HG03095 (cell line): ENCODE measurements at regions not wholly inside any gene's neighbourhood (a gene's known extent, or its start where the extent isn't known, plus 50 kb on each side); places are given as distances from the start of the nearest gene placed in this dataset.

Experiments
- ATAC-seq: cut with Tn5 transposase; IDR thresholded peaks from one replicate; pipeline ENCODE4 v1.9.1; 2021; ENCODE audit warnings: moderate library complexity; ENCODE audit not compliant: unreplicated experiment

DNA sequence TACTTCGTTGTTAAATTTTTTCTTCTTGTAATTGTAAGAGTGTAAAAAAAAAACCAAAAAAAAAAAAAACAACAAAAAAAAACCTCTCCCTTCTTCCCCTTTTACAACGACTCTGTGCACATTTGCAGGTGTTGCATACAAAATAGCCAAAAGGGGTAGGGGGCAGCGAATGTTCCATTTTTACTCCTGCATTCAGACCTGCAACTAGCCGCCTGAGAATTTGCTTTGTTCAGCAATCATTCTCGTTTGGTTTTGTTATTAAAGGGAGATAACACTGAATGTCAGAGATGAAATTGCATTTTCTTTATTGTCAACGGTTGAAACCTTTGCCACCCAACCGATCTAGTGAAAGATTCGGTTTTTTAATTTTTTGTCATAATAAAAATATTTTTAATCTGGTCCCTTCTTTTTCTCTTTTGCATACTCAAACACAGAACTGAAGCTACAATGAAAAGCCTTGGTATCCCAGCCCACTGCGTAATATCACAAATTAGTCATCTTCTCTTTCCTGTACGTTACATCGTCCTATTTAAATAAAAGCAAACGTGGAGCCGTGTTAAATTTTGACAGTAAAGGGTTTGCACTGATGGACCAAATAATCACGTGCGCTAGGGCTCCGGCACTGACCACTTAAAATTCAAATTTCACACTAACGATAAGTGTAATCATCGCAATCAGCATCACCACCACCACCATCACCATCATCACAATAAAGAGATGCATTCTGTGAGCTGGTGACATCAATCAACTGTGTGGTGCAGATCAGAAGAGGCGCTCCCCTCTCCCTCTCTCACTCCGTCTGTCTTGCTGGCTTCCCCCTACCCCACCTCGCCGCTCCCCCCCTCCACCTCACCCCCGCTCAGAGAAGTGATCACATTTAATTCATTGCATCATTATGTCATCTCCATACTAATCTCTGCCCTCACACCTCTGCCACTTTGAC, 406.2 kb upstream of the PSMD7 start:
- no peak for ATAC-seq

DNA sequence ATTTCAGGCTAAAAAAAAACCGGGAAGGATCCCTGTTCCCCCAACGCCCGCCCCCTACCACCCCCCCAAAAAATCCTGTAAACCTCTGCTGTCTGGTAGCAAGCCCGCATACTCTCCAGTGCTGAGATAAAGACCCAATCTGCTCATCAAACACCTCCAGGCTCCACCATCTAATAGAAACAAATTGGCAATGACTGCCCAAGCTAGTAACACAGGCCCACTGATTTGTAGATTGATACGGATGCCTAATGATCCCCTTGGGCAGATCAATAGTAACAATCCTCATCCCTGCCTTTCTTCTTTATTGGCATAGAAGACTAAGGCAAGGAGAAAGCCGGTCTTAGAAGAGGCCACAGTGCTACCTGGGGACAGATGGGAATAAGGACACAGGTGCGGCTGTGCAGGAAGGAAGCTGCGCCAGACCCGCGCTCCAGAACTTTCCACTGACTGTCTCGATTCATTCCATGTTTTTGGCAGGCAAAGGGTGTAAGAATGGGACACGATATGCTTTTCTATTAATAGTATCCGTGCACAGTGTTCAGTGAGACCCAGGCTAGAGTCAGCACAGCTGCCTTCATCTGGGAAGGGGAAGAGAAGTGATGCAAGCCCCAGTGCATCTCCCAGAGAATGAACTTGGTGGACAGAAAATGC, 407.6 kb upstream of the PSMD7 start:
- ATAC-seq = no peak

DNA sequence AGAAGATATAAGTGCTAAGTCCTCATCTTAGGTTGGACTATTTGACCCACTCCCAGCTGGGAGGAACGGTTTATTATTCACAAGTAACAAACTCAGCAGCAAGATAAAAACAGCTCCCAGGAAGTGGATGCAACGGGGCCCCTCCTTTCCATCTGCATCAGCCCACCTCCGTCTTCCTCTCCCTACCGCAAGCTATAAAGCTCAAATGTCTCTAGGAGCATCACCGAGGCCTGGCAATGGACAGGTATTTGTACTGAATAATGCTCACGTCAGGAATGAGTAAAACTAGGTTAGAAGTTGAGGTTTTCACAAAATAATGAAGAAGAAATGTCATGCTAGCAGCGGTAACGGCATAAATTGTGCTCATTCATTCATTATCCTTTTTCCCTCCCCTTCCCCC, 408.7 kb upstream of the PSMD7 start:
- no peak for ATAC-seq

DNA sequence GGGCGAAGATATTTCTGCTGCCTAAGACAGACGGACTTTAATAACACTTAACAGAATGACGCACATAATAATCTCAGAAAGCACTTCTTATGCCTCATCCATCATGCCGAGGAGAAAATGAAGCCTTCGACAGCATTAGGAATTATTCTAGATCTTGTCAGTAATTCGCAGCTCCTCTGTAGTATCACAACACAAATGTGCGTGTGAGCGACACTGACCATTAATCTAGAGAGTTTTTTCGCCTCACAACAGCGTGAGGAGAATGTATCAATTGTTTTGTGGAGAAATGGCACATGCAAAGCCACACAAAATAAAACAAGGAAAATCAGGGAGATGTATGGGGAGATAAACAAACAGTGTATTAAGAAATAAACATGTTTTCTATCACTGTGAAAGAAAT, 410.2 kb upstream of the PSMD7 start:
- no peak for ATAC-seq

DNA sequence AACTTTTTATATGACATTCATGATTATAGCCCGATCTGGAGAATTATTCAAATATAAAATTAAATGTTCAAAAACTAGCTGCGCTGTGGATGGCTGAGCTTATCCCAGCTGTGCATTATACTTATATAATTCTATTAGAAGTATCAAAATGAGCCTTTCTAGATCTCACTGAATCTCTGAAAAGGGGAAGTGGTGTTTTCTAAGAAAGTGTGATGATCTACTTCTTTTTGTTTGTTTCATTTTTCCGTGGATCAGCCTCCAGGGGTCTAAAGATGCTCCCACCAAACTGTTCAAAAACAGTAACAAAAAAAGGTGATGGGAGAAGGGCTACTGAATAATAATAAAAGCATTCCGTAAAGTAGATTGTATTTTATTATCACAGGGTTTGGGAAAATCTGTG, 411.3 kb upstream of the PSMD7 start:
- no peak for ATAC-seq

DNA sequence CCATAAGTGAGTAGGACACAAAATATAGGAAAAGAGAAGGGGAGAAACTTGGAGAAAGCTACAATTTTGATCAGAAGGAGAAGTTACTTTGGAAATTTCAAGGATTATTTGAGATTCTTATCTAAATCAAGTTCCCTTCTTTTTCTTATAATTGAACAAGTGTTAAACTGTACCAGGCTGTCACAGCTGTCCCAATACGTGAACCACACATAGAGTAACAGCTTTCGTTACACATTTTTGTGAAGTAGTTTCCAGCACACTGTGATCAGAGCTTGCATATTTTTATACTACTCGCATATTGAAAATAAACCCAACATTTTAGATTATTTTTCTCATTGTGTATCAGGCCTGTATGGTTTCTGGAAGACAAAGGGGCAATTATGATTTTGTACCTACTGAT, 412.8 kb upstream of the PSMD7 start:
- no peak for ATAC-seq

DNA sequence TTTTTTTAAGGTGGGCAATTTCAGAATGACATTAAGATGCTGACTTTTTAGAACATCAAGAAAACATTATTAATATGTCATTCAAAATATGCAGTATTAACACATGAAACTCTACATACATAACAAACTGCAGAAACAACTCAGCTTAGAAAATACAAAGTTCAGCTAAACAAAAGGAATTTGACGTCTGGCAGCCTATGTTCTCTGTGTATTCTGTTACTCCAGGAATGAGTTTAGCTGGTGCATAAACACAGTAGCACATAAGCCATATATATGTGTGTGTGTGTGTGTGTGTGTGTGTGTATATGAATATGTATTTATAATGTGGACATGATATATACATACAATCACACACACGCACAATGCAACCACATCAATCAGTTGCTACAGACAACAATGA, 413.5 kb upstream of the PSMD7 start:
- ATAC-seq = no peak

DNA sequence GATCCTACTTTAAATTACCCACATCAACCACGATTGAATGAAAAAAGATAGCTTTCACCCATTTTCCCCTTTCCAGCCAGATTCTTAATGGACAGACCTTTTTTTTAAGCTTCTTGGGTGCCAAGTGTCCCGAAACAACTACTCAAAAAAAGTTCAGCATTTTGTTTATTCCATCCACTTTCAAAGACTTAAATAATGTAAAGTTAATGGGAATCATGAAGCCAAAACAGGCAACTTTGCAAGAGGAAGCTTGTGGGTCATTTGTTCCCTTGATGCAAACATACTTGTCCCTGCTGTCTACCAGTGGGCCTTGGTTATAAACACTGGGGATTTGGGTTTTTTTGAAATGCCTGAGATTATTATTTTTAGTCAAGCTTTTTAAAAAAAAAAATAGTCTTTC, 414.0 kb upstream of the PSMD7 start:
- no peak for ATAC-seq

DNA sequence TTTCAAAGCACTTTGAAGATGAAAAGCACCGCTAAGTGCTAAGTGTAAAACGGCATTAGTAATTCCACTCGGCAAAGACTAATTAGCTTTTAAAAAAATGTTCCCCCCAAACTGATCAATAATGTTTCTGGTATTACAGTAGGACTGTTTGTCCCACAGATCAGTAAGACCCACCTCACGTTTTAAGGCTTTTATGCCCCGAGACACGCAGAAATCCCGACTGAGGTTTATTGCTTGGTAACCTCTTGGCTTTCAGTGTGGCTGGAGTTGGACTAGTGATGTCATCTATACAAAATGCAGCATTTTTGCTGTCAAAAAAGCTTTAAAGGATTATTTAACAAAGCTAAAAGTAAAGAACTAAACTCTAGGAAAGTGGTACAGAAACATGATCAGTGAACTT, 414.6 kb upstream of the PSMD7 start:
- ATAC-seq = no peak

DNA sequence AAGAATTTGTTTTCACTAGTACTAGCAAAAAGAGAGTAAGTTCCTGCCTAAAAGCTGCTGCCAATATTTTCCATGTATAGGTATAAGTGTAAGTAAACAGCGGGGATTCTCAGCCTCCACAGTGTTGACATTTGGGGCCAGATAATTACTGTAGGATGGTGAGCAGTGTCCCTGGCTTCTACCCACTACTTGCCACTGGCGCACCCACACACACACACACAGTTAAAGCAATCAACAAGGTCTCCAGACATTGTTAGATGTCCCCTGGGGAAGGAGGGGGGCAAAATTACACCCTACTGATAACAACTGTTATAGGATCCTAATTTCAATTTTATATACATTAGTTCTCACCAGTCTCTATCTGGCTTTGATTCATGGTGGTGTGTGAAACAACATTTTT, 417.0 kb upstream of the PSMD7 start:
- ATAC-seq = no peak

DNA sequence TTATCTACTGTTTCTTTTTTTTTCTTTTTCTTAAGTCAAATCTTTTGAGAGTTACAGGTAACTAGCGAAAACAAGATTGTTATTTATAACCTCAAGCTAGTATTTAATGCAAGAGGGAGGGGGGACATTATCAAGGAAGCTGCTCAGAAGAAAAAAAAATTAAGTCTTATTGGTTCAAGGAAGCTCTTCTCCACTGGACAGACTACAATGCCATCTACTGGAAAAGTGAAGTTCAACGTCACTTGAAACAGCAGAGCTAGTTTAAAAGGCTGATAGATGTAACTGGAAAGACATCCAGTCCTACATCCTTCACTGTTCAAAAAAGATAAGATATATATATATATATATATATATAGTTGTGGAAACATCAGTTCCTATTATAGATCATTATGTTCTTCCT, 418.0 kb upstream of the PSMD7 start:
- no peak for ATAC-seq

DNA sequence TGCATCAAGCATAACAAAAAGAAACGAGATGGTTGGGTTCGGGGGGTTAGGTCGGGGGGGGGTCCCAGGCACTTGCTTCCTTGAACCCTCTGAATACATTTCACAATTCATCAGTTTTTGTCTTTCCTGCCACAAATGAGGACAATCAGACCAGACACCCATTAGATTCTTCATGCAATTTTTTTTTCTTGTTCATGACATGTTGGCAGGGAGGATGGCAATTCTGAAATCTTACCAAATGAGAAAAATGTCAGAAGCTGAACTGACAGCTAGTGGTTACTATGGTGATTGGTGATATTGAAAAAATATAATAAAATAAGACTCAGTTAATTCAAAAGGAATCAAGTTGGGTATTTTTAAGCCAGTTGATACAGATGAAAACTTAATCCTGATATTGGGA, 419.5 kb upstream of the PSMD7 start:
- ATAC-seq = no peak

DNA sequence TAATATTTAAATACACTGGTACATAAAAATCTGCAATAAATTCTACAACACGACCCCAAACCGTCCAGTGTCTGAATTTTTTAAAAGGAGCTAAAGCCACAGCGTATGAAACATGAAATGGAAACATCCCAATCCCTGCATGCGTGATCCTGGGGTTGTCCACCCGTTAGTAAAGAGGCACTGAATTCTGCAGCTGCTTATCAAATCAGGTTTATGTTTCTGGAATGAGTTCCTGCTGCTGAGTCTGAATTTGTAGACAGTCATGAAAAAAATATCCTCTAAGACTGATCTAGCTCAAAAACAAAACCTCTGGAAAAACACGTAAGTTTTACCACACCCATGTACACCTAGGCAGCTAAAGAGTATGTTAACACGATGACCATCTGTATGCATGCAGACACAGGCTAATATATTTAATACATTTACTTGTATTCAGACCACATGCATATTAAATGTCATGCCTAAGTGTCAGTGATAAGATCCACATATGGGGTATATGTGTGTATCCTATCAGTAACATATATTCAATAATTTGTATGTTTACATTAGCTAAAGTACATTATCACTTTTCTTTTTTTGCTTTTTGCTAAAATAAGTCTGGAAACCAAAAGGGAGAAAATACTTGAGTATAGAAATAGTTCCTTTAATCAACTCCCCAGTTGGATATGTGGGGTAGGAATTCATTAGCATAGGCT, 420.5 kb upstream of the PSMD7 start:
- no peak for ATAC-seq

DNA sequence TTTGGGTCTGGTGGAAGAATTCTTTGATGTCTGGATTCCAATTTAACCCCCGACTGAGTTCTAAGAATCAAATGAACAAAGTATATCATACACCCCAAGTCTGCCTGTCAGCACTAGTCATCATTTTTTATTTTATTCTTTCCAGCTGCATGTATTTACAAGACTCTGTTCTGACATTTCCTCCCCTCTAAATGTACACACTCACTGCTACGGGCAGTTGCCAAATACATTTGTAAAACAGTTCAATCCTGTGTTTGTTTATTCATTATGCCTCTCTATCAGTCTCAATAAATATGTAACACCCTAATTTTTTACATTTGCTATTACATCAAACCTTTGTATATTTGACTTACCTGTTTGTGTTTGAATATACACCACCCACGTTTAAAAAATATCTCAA, 422.3 kb upstream of the PSMD7 start:
- no peak for ATAC-seq

DNA sequence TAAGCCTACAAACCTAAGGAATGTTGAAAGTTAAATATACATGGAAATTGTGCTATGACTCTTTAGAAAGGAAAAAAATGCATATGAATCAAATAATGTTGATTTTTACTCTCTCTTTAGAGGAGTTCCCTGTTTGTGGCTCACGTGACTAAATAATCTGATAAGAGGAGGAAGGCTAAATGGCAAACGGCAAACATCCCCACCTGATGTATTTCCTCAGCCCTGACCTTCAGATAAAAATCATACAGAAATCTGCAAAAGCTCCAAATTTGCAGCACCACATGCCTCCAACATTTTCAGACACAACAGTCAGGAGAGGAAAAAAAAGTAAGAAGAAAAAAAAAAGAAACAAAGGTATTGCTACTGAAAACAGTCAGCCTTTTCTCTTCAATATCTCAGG, 423.0 kb upstream of the PSMD7 start:
- no peak for ATAC-seq

DNA sequence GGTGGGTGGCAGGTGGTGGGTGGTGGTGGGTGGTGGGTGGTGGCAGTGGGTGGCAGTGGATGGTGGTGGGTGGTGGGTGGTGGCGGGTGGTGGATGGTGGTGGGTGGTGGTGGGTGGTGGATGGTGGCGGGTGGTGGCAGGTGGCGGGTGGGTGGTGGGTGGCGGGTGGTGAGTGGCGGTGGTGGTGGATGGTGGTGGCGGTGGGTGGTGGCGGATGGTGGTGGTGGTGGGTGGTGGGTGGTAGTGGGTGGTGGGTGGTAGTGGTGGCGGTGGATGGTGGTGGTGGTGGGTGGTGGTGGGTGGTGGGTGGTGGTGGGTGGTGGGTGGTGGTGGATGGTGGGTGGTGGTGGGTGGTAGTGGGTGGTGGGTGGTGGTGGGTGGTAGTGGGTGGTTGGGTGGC, 423.8 kb upstream of the PSMD7 start:
- no peak for ATAC-seq

DNA sequence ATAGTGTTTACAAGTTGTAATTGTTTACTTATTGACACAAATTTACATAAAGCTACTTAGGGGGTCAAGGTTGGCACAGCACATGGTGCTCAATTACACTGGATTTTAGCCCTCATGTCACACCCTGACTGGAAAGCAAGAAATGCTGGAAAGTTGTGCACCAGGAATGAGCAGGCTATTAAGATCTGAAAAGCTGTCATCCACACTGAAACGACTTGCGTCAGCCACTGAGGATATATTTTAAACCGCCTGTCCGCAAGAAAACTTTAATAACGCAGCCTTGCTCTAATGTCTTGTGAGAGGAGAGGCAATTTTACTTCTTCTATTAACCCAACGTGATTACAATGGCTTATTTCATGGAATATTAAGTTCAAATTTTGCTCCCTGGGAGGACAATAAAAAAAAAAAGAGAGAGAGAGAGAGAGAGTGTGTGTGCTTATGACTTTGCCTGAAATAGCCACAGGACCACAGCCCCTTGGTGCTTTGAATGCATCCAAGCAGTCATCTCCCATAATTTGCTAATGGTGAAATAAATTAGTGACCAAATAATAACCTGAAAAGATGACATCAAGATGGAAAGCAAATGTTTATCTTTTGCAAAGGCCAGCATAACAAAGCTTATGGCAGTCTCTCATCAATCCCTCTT, 425.4 kb upstream of the PSMD7 start:
- no peak for ATAC-seq

DNA sequence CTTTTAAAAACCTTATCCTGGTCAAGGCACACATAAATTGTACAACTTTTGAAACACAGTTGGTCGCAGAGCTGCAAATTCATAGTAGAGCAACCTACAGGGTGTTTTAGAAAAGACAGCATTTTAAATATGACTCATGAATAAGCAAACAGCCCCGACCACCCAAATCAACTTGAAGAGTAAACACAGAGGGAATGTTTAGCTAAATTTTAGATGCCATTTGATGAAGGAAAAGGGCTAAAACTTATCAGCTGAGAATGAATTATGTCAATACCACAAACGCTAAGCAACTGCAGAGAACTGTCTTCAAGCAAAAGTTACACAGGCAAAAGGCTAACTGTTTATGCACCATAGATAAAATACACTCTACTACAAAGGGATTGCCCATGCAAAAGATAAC, 427.5 kb upstream of the PSMD7 start:
- no peak for ATAC-seq

DNA sequence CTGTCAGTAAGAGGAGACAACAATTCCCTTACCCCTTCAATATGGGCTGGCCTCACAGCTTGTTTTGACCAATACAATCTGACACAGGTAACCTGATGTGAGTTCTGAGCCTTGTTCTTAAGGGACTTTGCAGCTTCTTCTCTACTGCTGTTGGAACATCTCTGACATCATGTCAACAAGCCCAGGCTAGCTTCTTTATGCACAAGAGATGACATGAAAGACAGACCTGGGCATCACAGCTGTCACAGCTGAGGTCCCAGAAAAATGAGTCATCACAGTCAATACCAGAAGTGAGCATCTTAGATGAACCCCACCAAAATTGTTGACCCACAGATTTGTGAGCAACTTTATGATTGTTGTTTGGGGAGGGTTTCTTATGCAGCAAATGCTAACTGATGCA, 431.7 kb upstream of the PSMD7 start:
- ATAC-seq = no peak

DNA sequence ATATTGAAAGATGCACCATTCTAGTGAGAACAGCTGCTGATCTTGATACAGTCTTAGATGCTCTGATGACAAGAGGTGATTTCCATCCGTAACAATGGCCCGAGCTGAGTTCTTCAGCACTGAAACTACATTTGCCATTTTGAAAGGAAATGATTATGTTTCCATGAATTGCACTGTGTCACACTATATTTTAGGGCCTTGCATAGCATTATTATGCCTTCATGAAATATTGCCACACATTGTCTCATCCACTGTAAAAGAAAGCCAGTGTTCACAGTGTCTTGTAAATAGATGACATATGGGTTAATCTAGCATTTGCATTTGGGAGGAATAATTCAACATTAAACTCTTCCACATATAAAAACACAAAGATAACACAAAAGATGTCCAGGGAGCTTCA, 438.3 kb upstream of the PSMD7 start:
- no peak for ATAC-seq

DNA sequence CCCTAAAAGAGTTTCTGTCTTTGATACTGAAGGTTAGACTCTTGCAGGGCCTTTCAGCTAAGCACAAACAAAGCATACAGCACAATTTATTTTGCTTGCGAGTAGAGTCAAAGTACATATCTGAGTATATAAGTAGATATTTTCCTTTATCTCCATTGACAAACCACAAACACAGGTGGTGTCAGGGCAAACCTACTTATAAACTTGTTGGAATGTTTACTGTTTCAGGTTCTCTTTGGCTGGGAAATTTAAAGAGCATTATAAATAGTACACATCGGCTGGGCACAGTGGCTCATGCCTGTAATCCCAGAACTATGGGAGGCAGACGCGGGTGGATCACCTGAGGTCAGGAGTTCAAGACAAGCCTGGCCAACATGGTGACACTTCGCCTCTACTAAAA, 442.6 kb upstream of the PSMD7 start:
- no peak for ATAC-seq

DNA sequence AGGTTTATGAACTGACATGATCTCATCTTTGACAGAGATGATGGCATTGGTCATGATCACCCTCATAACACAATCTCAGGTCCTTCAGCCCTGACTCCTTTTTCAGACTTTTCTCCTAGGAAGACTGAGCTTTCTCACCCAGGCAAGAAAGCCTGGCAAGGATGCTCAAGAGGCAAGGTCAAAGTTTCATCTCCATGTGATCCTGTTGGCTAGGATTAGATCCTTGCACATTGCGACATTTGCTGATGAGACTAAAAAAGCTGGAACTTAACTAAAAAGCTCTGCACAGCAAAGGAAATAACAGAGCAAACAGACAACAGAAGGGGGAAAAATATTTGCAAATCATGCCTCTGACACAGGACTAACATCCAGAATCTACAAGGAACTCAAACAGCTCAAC, 444.1 kb upstream of the PSMD7 start:
- ATAC-seq = no peak
